Body of pancreas (tissue), 4 donors: ENCODE measurements at regions not wholly inside any gene's neighbourhood (a gene's known extent, or its start where the extent isn't known, plus 50 kb on each side); places are given as distances from the start of the nearest gene placed in this dataset.

Source experiments
- ATAC-seq: fragments of 150-250 bp; one replicate; pipeline ENCODE4 v1.9.1; 2016
- DNase-seq, 4 donors: peaks; one replicate each; pipeline ENCODE4 v3.0.0-alpha.2; 2019
- H3K27ac ChIP-seq, 4 donors: fragments of 200-600 bp; sonication (generic); 1 replicate in 3 of 4; 2 replicates in 1 of 4; pipeline versions ENCODE4 v1.5.1 to v1.6.1; 2016 to 2019; ENCODE audit warnings: mild to moderate bottlenecking in 1 of 4, mixed read lengths in 1 of 4, moderate library complexity in 1 of 4
- H3K27me3 ChIP-seq, 2 donors: fragments of 200-600 bp; sonication (generic); one replicate each; pipeline ENCODE4 v1.6.0; 2016; ENCODE audit warnings: mild to moderate bottlenecking in 1 of 2
- H3K36me3 ChIP-seq, 2 donors: fragments of 200-600 bp; sonication (generic); replicated peaks in 1 of 2; 2 replicates each; pipeline ENCODE4 v1.5.1; 2016; ENCODE audit warnings: low read depth in 2 of 2; ENCODE audit not compliant: insufficient read depth in 1 of 2
- H3K4me1 ChIP-seq: fragments of 200-600 bp; sonication (generic); one replicate; pipeline ENCODE4 v1.6.0; 2016
- H3K4me3 ChIP-seq, 2 donors: fragments of 200-600 bp; sonication (generic); 1 replicate in 1 of 2; 2 replicates in 1 of 2; pipeline ENCODE4 v1.5.1; 2016 to 2019
- H3K9me3 ChIP-seq, 3 donors: fragments of 200-600 bp; sonication (generic); 1 replicate in 2 of 3; 2 replicates in 1 of 3; pipeline ENCODE4 v1.5.1; 2016
- POLR2A ChIP-seq, 3 donors: fragments of 450-650 bp; IDR thresholded peaks; one replicate each; pipeline ENCODE4 v1.6.1; 2016; ENCODE audit warnings: antibody characterized with exemption in 3 of 3, mild to moderate bottlenecking in 2 of 3
- WGBS, 2 donors: methylation state at CpG; one replicate each; pipeline ENCODE4 v1.1.5; 2017; 5-methylcytosine and 5-hydroxymethylcytosine counted together
- intact Hi-C: fragments of 100-400 bp; cut with DNase I; formaldehyde crosslinking; loops from one replicate; pipeline ENCODE4 v1.15.1; 2023
- TF ChIP-seq, protein P1 (sequence below), 7 experiments: fragments of 450-650 bp in 4 of 7; fragments of 200-600 bp in 3 of 7; sonication (generic) in 3 of 7; IDR thresholded peaks; one replicate each; pipeline ENCODE4 v1.5.1; 2016 to 2019; ENCODE audit warnings: antibody characterized with exemption in 7 of 7

DNA sequence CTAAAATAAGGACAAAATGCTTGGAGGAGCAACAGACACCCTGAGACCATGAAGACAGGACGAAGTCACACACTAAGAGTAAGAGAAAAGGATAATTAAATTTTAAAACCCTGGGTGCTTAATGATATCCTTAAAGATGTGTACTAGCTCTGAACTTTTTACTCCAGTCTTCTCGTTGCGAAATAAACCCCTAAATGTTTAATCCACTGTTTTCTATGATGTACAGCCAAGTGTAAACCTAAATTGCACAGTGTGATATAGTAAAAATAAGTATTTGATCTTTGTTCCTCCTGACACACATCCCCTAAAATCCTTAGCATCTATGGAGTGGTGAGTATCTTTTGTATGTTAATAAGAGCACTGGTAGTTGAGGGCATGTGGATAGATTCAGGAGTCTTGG lies 157.5 kb upstream of the PKDCC start:
- DNase-seq (no peak), ATAC-seq (no peak)
- no peaks in the 10 kb centered on the region for H3K9me3 ChIP-seq
- no peak overlapping the region for H3K27ac ChIP-seq
- no peaks in the 10 kb centered on the region for H3K27me3 ChIP-seq
- H3K4me3 ChIP-seq = no peak overlapping the region
- peaks cover 7% of the 10 kb centered on the region for H3K4me1 ChIP-seq
- no peaks in the 10 kb centered on the region for H3K36me3 ChIP-seq
- intact Hi-C loops = no loop called here
- 77% methylated on average over 3 of the region's 3 CpGs for WGBS, 2 donors
- TF ChIP-seq, protein P1, sequence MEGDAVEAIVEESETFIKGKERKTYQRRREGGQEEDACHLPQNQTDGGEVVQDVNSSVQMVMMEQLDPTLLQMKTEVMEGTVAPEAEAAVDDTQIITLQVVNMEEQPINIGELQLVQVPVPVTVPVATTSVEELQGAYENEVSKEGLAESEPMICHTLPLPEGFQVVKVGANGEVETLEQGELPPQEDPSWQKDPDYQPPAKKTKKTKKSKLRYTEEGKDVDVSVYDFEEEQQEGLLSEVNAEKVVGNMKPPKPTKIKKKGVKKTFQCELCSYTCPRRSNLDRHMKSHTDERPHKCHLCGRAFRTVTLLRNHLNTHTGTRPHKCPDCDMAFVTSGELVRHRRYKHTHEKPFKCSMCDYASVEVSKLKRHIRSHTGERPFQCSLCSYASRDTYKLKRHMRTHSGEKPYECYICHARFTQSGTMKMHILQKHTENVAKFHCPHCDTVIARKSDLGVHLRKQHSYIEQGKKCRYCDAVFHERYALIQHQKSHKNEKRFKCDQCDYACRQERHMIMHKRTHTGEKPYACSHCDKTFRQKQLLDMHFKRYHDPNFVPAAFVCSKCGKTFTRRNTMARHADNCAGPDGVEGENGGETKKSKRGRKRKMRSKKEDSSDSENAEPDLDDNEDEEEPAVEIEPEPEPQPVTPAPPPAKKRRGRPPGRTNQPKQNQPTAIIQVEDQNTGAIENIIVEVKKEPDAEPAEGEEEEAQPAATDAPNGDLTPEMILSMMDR (IDR thresholded peaks at IDR 0.05) = no peak
- TF ChIP-seq POLR2A (IDR thresholded peaks at IDR 0.05) = no peak

GRCh38 chr2:41892476-41892875 lies 155.3 kb upstream of the PKDCC start:
- Histone ChIP-seq H3K4me1 (no peaks in the 10 kb centered on the region), H3K27me3 (no peaks in the 10 kb centered on the region), H3K27ac (no peak overlapping the region), H3K36me3 (no peaks in the 10 kb centered on the region), H3K9me3 (no peaks in the 10 kb centered on the region), H3K4me3 (no peak overlapping the region)
- ATAC-seq (no peak), DNase-seq (no peak)
- WGBS, 2 donors = 80 to 86% methylated on average over 4 of the region's 4 CpGs
- intact Hi-C loops = no loop called here
- no peak for TF ChIP-seq POLR2A (IDR thresholded peaks at IDR 0.05)
- TF ChIP-seq, protein P1 (IDR thresholded peaks at IDR 0.05) = no peak

DNA sequence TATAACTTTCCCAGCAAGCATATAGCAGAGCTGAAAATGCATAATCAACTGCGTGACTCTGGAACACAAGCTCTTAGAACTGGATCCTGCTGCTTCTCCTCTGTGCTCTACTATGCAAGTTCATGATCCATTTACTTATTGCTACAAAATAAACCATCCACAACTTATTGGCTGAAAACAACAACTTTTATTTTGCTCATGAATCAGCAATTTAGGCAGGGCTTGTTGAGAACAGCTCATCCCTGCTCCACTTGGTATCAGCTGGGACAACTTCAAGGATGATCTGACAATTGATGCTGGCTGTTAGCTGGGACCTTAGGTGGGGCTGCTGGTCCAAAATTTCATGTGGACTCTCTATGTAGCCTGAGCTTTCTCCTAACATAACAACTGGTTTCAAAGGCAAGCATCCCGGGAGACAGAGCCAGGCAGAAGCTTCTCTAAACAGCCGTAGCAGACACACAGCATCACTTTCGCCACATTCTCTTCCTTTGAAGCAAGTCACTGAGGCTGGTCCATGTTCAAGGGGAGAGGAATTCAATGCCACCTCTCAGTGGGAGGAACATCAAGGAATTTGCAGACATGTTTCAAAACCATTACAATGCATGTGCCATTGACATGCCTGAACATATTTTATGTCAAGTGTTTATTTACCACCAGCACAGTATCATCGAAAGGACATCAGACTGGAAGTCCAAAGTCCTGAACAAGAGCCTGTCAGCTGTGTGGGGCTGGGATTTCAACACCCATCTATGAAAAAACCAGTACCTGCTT lies 153.1 kb upstream of the PKDCC start:
- H3K4me3 ChIP-seq = no peak overlapping the region
- H3K9me3 ChIP-seq = no peaks in the 10 kb centered on the region
- H3K27me3 ChIP-seq = no peaks in the 10 kb centered on the region
- no peak for TF ChIP-seq POLR2A (IDR thresholded peaks at IDR 0.05)
- TF ChIP-seq, protein P1 (IDR thresholded peaks at IDR 0.05) = no peak
- no peaks in the 10 kb centered on the region for H3K4me1 ChIP-seq
- 72 to 84% methylated on average over 5 of the region's 5 CpGs for WGBS, 2 donors
- ATAC-seq = peak; percentile 63
- H3K27ac ChIP-seq = no peak overlapping the region
- no peaks in the 10 kb centered on the region for H3K36me3 ChIP-seq
- intact Hi-C loops = no loop called here
- no peak for DNase-seq

- TF ChIP-seq, protein P1 (IDR thresholded peaks at IDR 0.05) = no peak
- no peak for TF ChIP-seq POLR2A (IDR thresholded peaks at IDR 0.05)
- H3K36me3 ChIP-seq = no peaks in the 10 kb centered on the region
- DNase-seq (no peak), ATAC-seq (no peak)
- H3K4me3 ChIP-seq = no peak overlapping the region
- H3K4me1 ChIP-seq = no peaks in the 10 kb centered on the region
- H3K27me3 ChIP-seq = no peaks in the 10 kb centered on the region
- no peak overlapping the region for H3K27ac ChIP-seq
- no peaks in the 10 kb centered on the region for H3K9me3 ChIP-seq
- intact Hi-C loops = no loop called here
- WGBS, 2 donors = 42% methylated on average over 1 of the region's 1 CpG; no CpG with 5 or more reads in 1 of the 2 donors
These were observed 152.5 kb upstream of the PKDCC start for GRCh38 chr2:41895334-41895664.
